PC-9 (cell line): ENCODE measurements at regions not wholly inside any gene's neighbourhood (a gene's known extent, or its start where the extent isn't known, plus 50 kb on each side); places are given as distances from the start of the nearest gene placed in this dataset.

Source experiments
- EZH2 ChIP-seq: fragments of 200-600 bp; sonication (generic); IDR thresholded peaks from 2 replicates; pipeline ENCODE4 v1.8.0; 2017; ENCODE audit warnings: antibody characterized with exemption, low read depth
- TF ChIP-seq, protein P1 (sequence below): fragments of 200-600 bp; sonication (generic); conservative IDR thresholded peaks from 2 replicates; pipeline ENCODE4 v1.6.1; 2017; ENCODE audit warnings: mixed run types, antibody characterized with exemption, mild to moderate bottlenecking, moderate library complexity

DNA sequence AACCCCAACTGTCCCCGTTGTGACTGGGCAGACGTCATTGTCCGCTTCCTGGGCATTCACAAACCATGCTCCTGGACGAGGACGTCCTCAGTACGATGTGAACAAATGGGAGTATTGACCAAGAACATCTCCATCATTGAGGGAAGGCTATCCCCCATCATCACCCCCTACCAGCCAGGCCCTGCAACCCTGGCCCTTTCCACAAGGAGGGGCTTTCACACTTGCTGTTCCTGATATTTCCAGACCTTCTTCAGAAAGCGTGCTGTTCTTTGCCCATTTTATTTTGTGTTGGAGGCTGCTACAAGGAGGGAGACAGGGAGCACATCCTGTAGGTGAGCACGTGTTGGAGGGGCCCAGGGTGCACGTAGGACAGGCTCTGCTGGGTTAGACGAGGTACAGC lies 277.0 kb upstream of the LRRC3B start:
- TF ChIP-seq, protein P1, sequence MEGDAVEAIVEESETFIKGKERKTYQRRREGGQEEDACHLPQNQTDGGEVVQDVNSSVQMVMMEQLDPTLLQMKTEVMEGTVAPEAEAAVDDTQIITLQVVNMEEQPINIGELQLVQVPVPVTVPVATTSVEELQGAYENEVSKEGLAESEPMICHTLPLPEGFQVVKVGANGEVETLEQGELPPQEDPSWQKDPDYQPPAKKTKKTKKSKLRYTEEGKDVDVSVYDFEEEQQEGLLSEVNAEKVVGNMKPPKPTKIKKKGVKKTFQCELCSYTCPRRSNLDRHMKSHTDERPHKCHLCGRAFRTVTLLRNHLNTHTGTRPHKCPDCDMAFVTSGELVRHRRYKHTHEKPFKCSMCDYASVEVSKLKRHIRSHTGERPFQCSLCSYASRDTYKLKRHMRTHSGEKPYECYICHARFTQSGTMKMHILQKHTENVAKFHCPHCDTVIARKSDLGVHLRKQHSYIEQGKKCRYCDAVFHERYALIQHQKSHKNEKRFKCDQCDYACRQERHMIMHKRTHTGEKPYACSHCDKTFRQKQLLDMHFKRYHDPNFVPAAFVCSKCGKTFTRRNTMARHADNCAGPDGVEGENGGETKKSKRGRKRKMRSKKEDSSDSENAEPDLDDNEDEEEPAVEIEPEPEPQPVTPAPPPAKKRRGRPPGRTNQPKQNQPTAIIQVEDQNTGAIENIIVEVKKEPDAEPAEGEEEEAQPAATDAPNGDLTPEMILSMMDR, result no peak
- TF ChIP-seq EZH2, result no peak
